H9 (cell line): ENCODE measurements at regions not wholly inside any gene's neighbourhood (a gene's known extent, or its start where the extent isn't known, plus 50 kb on each side); places are given as distances from the start of the nearest gene placed in this dataset.
A peak's percentile ranks its signal among the peaks of the same experiment; 100 is the strongest.

Experiments
- DNase-seq: peaks from one replicate; pipeline ENCODE4 v3.0.0-alpha.2; 2017
- H2AFZ ChIP-seq: one replicate; pipeline ENCODE4 v1.6.1; 2013; ENCODE audit warnings: mild to moderate bottlenecking, low read length, control low read depth, moderate library complexity
- H2AK5ac ChIP-seq: 2 replicates; pipeline ENCODE4 v1.6.1; 2013; ENCODE audit warnings: low read length, control low read depth, mixed read lengths; ENCODE audit not compliant: insufficient read length
- H2BK120ac ChIP-seq: one replicate; pipeline ENCODE4 v1.6.1; 2013; ENCODE audit warnings: low read depth, mild to moderate bottlenecking, low read length, control low read depth, inconsistent platforms; ENCODE audit not compliant: poor library complexity, severe bottlenecking
- H2BK12ac ChIP-seq: 2 replicates; pipeline ENCODE4 v1.6.1; 2013; ENCODE audit warnings: low read length, control low read depth, mixed read lengths, low read depth; ENCODE audit not compliant: insufficient read length
- H2BK15ac ChIP-seq: 2 replicates; pipeline ENCODE4 v1.6.1; 2013; ENCODE audit warnings: low read depth, low read length, control low read depth
- H2BK20ac ChIP-seq: one replicate; pipeline ENCODE4 v1.6.1; 2013; ENCODE audit warnings: low read depth, mild to moderate bottlenecking, low read length, control low read depth, inconsistent platforms; ENCODE audit not compliant: poor library complexity, severe bottlenecking
- H2BK5ac ChIP-seq: 2 replicates; pipeline ENCODE4 v1.6.1; 2013; ENCODE audit warnings: low read length, control low read depth, mixed read lengths; ENCODE audit not compliant: insufficient read length
- H3K14ac ChIP-seq: 2 replicates; pipeline ENCODE4 v1.6.1; 2013; ENCODE audit warnings: low read length, control low read depth; ENCODE audit not compliant: insufficient read depth
- H3K18ac ChIP-seq: 2 replicates; pipeline ENCODE4 v1.6.1; 2013; ENCODE audit warnings: low read depth, mild to moderate bottlenecking, mixed read lengths, low read length, control low read depth; ENCODE audit not compliant: insufficient read length
- H3K23ac ChIP-seq: 2 replicates; pipeline ENCODE4 v1.6.1; 2013; ENCODE audit warnings: low read length, control low read depth, mixed read lengths, low read depth; ENCODE audit not compliant: insufficient read length
- H3K23me2 ChIP-seq: 2 replicates; pipeline ENCODE4 v1.6.1; 2013; ENCODE audit warnings: low read depth, mild to moderate bottlenecking, mixed read lengths, low read length, control low read depth; ENCODE audit not compliant: insufficient read length, poor library complexity, severe bottlenecking
- H3K27ac ChIP-seq: 2 replicates; pipeline ENCODE4 v1.5.1; 2013; ENCODE audit warnings: low read length, control low read depth, mixed read lengths, low read depth; ENCODE audit not compliant: insufficient read length
- H3K27me3 ChIP-seq: 2 replicates; pipeline ENCODE4 v1.6.1; 2013; ENCODE audit warnings: low read length, control low read depth, inconsistent platforms; ENCODE audit not compliant: insufficient read depth
- H3K4ac ChIP-seq: 2 replicates; pipeline ENCODE4 v1.6.1; 2013; ENCODE audit warnings: low read depth, mild to moderate bottlenecking, control low read depth, inconsistent platforms, low read length, moderate library complexity
- H3K4me1 ChIP-seq: 2 replicates; pipeline ENCODE4 v1.6.1; 2013; ENCODE audit warnings: low read length, control low read depth, inconsistent platforms; ENCODE audit not compliant: insufficient read depth
- H3K4me2 ChIP-seq: 2 replicates; pipeline ENCODE4 v1.6.1; 2013; ENCODE audit warnings: low read length, control low read depth, mixed read lengths; ENCODE audit not compliant: insufficient read length, insufficient read depth
- H3K56ac ChIP-seq: 2 replicates; pipeline ENCODE4 v1.6.1; 2013; ENCODE audit warnings: low read depth, mild to moderate bottlenecking, mixed read lengths, low read length, control low read depth; ENCODE audit not compliant: insufficient read length
- H3K79me1 ChIP-seq: 2 replicates; pipeline ENCODE4 v1.6.1; 2013; ENCODE audit warnings: low read depth, mild to moderate bottlenecking, moderate library complexity, low read length, control low read depth, inconsistent platforms; ENCODE audit not compliant: insufficient read depth, poor library complexity, severe bottlenecking
- H3K79me2 ChIP-seq: 2 replicates; pipeline ENCODE4 v1.6.1; 2013; ENCODE audit warnings: low read length, control low read depth, inconsistent platforms; ENCODE audit not compliant: insufficient read depth
- H3K9ac ChIP-seq: 2 replicates; pipeline ENCODE4 v1.6.1; 2013; ENCODE audit warnings: low read length, control low read depth, mixed read lengths; ENCODE audit not compliant: insufficient read length; ENCODE audit errors: extremely low read depth
- H3K9me3 ChIP-seq: one replicate; pipeline ENCODE4 v1.6.1; 2013; ENCODE audit warnings: low read depth, low read length, inconsistent platforms; ENCODE audit not compliant: control insufficient read depth
- H3T11ph ChIP-seq: one replicate; pipeline ENCODE4 v1.6.1; 2013; ENCODE audit warnings: mild to moderate bottlenecking, low read length, control low read depth, inconsistent platforms
- H4K20me1 ChIP-seq: one replicate; pipeline ENCODE4 v1.6.1; 2013; ENCODE audit not compliant: control insufficient read depth, insufficient read length, insufficient read depth
- H4K5ac ChIP-seq: 2 replicates; pipeline ENCODE4 v1.6.1; 2013; ENCODE audit warnings: low read depth, mild to moderate bottlenecking, mixed read lengths, low read length, control low read depth; ENCODE audit not compliant: insufficient read length
- H4K8ac ChIP-seq: replicated peaks from 2 replicates; pipeline ENCODE4 v1.6.1; 2013; ENCODE audit warnings: low read length, control low read depth, mixed read lengths, low read depth; ENCODE audit not compliant: insufficient read length
- H4K91ac ChIP-seq: 2 replicates; pipeline ENCODE4 v1.6.1; 2013; ENCODE audit warnings: low read depth, mild to moderate bottlenecking, moderate library complexity, mixed read lengths, low read length, control low read depth; ENCODE audit not compliant: insufficient read length
- H3K27ac Mint-ChIP-seq, 3 experiments: 2 replicates in 2 of 3; 3 replicates in 1 of 3; pipeline ENCODE4 v1.8.0; 2020 to 2021; ENCODE audit warnings: mixed read lengths in 3 of 3, mild to moderate bottlenecking in 1 of 3, moderate library complexity in 1 of 3
- H3K27me3 Mint-ChIP-seq: 2 replicates; pipeline ENCODE4 v1.8.0; 2021; ENCODE audit warnings: low read depth, mild to moderate bottlenecking, moderate library complexity, mixed read lengths
- H3K36me3 Mint-ChIP-seq, 3 experiments: 2 replicates in 2 of 3; 3 replicates in 1 of 3; pipeline ENCODE4 v1.8.0; 2020 to 2021; ENCODE audit warnings: low read depth in 3 of 3, mixed read lengths in 3 of 3; ENCODE audit not compliant: insufficient read depth in 1 of 3
- H3K4me1 Mint-ChIP-seq, 2 experiments: 2 replicates each; pipeline ENCODE4 v1.8.0; 2020; ENCODE audit warnings: mixed read lengths in 2 of 2
- H3K4me3 Mint-ChIP-seq, 2 experiments: 2 replicates in 1 of 2; 3 replicates in 1 of 2; pipeline ENCODE4 v1.8.0; 2020 to 2021; ENCODE audit warnings: mild to moderate bottlenecking in 2 of 2, mixed read lengths in 2 of 2, moderate library complexity in 1 of 2
- H3K9me3 Mint-ChIP-seq, 2 experiments: 2 replicates in 1 of 2; 3 replicates in 1 of 2; pipeline ENCODE4 v1.8.0; 2020; ENCODE audit warnings: mild to moderate bottlenecking in 2 of 2, mixed read lengths in 2 of 2, moderate library complexity in 1 of 2
- WGBS: extraction: QIAGEN DNeasy Blood & Tissue Kit; methylation state at CpG from one replicate; pipeline ENCODE4 v1.1.7; 2013; ENCODE audit warnings: missing lambda C conversion rate, low lambda C conversion rate, mixed read lengths; ENCODE audit not compliant: insufficient read length; ENCODE audit errors: extremely low coverage; 5-methylcytosine and 5-hydroxymethylcytosine counted together
- TF ChIP-seq, protein P1 (sequence below): fragments of 200-600 bp; sonication (generic); conservative IDR thresholded peaks from 3 replicates; pipeline ENCODE4 v1.8.0; 2021; ENCODE audit warnings: antibody characterized with exemption, mild to moderate bottlenecking

- Histone ChIP-seq H2BK120ac (no peak overlapping the region), H2BK12ac (no peak overlapping the region), H4K8ac (no peak overlapping the region), H4K20me1 (no peaks in the 10 kb centered on the region), H3K79me1 (no peaks in the 10 kb centered on the region), H3K9ac (no peak overlapping the region), H3K27me3 (no peaks in the 10 kb centered on the region), H3K18ac (no peak overlapping the region), H3K27ac (no peak overlapping the region), H4K5ac (no peak overlapping the region), H3K23me2 (no peaks in the 10 kb centered on the region), H2AFZ (no peak overlapping the region), H2BK5ac (no peak overlapping the region), H2AK5ac (no peak overlapping the region), H2BK15ac (no peak overlapping the region), H3K56ac (no peak overlapping the region), H4K91ac (no peak overlapping the region), H3K79me2 (no peaks in the 10 kb centered on the region), H3K23ac (no peak overlapping the region), H3K4me1 (no peaks in the 10 kb centered on the region), H2BK20ac (no peak overlapping the region), H3T11ph (no peak overlapping the region), H3K4ac (no peak overlapping the region), H3K14ac (no peak overlapping the region), H3K9me3 (no peaks in the 10 kb centered on the region), H3K4me2 (no peak overlapping the region)
- Mint-ChIP-seq H3K27me3 (no peaks in the 10 kb centered on the region), H3K9me3 (peaks cover 0 to 11% of the 10 kb centered on the region in 2 experiments; a peak in 2 of 5 replicates), H3K4me1 (no peaks in the 10 kb centered on the region), H3K4me3 (no peak overlapping the region), H3K36me3 (no peaks in the 10 kb centered on the region; a peak in 1 of 7 replicates), H3K27ac (peak overlapping the region in 1 of 3 experiments; percentile 12; a peak in 1 of 7 replicates)
- no peak for DNase-seq
- TF ChIP-seq, protein P1, sequence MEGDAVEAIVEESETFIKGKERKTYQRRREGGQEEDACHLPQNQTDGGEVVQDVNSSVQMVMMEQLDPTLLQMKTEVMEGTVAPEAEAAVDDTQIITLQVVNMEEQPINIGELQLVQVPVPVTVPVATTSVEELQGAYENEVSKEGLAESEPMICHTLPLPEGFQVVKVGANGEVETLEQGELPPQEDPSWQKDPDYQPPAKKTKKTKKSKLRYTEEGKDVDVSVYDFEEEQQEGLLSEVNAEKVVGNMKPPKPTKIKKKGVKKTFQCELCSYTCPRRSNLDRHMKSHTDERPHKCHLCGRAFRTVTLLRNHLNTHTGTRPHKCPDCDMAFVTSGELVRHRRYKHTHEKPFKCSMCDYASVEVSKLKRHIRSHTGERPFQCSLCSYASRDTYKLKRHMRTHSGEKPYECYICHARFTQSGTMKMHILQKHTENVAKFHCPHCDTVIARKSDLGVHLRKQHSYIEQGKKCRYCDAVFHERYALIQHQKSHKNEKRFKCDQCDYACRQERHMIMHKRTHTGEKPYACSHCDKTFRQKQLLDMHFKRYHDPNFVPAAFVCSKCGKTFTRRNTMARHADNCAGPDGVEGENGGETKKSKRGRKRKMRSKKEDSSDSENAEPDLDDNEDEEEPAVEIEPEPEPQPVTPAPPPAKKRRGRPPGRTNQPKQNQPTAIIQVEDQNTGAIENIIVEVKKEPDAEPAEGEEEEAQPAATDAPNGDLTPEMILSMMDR = peak; percentile 73
- no CpG with 5 or more reads among the region's 3 CpGs for WGBS
Measured at GRCh38 chr4:130808492-130808891, 1712.5 kb downstream of the C4orf33 start.
